RPMI7951 (cell line): ENCODE measurements at regions not wholly inside any gene's neighbourhood (a gene's known extent, or its start where the extent isn't known, plus 50 kb on each side); places are given as distances from the start of the nearest gene placed in this dataset.

Source experiments
- DNase-seq: peaks from one replicate; pipeline ENCODE4 v3.0.0-alpha.2; 2012; ENCODE audit warnings: low read depth

DNA sequence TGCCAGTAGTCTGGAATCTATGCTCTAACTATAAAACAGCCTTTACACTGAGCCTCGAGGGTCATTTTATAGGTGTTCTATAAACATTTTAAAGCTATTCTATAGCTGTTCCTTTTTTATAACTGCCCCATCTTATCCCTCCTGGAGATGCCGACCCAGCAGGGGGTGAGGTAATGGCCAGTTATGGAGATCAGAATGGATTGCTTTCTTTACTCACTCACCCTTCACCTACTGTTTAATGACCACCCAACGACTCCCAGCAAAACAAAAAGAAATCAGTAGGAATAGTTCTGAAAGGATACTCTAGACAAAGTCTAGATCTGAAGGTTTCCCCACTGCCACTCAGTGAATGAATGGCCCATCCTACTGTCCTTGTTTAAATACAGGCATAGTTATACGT is 1113.1 kb downstream of the FAT4 start:
- DNase-seq = no peak

GRCh38 chr4:126431049-126431448 is 1116.3 kb downstream of the FAT4 start:
- DNase-seq = no peak

DNA sequence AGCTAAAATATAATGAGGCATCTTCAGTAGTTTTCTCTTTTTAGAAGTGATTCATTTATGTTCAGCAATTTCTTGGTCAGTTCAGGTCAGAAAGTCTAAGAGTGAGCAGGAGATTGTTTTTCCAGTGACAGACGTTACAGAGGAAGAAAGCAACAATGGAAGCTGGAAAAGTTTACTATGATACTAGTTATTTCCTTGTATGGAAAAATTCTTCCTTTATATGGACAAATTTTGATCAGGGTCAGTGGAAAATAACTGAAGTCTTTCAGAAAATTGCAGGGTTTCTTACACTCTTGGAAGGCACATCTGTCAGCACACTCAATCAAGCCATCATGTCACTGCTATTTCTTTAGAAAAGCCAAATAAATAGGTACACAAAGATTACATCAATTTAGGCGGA is 1120.7 kb downstream of the FAT4 start:
- no peak for DNase-seq

DNA sequence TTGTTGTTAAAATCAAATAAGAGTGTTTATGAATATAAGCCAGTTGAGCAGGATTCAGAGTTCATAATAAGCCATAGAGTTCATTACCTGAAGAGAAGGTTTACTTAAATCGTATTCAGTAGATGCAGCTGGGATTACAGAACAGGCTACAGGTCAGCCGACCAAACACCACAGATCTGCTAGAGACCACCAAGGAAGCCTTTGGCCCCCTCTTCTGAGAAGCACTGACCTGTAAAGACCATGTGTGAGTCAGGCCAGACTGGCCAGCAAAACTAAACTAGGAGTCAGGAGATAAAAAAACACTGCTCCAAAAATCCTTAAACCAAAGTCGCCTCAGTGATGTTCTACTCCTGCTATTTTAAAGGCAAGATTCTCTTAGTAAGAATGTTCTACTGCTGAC is 1125.5 kb downstream of the FAT4 start:
- DNase-seq = no peak

GRCh38 chr4:126441173-126442035 is 1126.6 kb downstream of the FAT4 start:
- peak; percentile 9 for DNase-seq

- DNase-seq = no peak
Observed at GRCh38 chr4:126445596-126445995, 1130.8 kb downstream of the FAT4 start.

DNA sequence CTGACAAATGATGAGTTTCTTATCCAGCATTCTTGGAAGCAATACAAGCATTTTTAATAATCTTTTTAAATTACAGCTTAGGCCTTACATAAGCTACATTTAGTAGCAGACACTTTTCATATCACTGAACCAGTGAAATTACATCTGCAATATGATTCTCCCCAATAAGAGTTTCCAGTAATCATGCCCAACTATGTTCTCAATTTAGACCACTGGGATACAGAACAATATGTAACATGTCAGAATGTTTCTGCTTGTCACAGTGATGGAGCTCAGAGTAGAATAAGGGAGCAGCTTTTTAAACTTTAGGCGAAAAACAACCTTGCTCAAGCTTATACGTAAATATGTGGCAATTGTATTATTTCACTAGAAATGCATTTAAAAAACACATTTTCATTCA is 1132.2 kb downstream of the FAT4 start:
- no peak for DNase-seq

DNA sequence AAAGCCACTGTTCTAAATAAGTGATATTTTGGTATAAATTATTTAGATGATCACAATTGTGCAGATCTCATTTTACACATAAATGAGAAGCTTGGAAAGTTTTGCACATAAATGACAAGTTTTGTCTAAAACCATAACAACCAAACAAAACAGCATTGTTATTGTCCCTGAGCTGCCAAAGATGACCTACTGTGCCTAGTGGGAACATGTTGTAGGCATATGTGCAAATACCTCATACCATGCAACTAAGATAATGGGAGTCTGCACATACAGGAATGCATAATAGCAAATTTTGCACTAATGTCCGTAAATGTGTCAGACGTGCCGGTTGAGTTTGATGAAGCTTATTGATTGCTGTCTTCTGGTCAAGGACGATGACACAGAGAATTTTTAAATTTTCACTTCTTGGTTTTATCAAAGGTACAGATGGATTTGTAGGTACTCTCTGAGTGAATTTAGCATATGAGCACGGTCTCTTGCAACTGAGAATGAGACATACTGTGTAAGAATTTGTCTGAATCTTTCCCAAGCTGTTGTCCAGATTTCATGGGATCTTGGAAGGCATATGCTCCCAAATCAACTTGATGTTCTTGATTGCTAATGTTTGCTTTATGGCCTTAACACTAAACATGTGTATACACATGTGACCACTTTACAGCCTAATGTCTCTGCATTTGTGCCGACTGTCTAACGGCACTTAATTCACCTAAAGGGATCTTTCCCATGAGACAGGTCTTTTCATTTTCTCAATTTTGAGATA is 1133.5 kb downstream of the FAT4 start:
- no peak for DNase-seq

GRCh38 chr4:126451237-126451873 is 1136.6 kb downstream of the FAT4 start:
- DNase-seq = no peak

DNA sequence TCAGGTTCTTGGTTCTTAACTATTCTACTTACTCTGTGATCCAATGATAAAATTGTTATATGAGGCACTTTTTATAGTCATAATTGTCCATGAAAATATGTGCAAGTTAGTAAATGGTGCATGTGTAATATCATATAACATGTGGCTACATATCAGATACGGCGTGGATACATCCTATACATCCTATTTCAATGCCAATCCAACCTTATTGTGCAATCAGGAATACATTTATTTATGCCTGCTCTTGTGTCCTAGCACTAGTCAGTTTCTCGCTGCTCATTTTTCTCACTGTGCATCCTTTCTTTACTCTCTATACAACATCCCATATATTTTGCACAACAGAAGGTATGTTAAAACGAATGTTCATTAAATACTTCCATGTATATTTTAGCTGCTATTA is 1141.1 kb downstream of the FAT4 start:
- DNase-seq = no peak

DNA sequence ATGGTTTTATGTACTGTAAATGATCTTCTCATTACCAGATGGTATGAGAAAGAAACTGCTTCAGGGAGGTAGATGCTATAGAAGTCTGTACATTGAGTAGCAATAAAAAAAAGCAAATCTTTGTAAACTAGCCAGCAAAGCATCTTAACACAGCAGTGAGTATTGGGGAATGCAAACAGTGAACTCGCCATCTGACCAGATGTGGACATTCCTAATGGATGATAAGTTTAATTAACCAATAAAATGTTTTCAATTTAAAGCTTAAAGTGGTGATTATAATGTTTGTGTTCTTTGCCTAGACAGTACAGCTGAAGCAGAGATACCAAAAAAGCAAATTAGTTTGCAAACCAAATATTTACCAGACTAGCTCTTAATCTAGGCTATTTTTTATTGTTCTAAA is 1144.2 kb downstream of the FAT4 start:
- DNase-seq = no peak

GRCh38 chr4:126465341-126465740 is 1150.6 kb downstream of the FAT4 start:
- DNase-seq = no peak

DNA sequence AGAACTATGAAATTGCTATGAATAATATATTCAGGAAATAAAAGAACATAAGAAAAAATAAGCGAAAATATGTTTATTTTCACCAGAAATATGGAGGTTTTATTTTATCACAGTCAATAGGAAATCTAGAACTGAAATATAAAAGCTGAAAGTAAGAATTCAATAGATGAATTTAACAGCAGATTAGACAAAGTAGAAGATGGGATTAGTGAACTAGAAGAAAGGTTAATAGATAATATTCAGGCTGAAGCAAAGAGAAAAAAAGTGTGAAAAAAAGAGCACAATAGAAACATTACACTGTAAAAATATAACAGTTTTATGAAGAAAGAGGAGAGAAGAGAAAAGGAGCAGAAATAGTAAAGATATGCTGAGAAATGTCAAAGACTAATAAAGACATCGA is 1152.1 kb downstream of the FAT4 start:
- DNase-seq = no peak

GRCh38 chr4:126468144-126468543 is 1153.4 kb downstream of the FAT4 start:
- DNase-seq = no peak

- peak; percentile 41 for DNase-seq
Observed at GRCh38 chr4:126470862-126471261, 1156.1 kb downstream of the FAT4 start.

DNA sequence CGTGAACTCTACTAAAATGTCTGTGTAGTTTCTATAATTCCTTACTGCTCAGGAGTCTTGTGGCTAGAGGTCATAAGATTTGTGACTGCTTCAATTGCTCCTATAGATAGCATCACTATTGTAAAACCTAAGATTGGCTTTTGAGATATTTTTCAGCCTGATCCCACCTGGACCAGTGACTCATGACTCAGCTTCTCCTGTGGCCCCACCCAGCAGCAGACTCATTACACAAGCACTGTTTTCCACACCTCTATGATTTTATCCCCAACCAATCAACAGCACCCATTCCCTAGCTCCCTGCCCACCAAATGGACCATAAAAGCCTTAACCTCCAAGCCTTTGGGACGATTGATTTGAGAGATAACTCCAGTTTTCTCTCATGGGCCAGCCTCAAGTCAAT is 1157.0 kb upstream of the INTU start:
- no peak for DNase-seq

DNA sequence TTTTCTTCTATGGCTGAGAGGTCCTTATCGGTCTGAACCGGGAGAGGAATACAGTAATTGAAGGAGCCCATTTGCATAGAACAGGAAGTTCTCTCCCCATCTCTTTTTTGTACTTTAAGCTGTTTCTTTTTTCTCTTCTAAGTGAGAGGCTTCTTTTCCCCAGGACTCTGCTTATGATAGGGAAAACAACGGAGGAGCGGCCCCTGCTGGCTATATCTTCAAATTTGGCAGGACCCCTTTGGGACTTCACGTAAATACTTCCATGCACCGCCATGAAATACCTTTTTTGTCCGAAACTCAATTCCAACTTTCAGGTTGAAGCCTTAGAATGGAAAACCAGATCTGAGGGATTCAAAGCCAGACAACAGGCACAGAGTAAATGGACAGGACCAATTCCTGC is 1153.0 kb upstream of the INTU start:
- DNase-seq = peak; percentile 8

DNA sequence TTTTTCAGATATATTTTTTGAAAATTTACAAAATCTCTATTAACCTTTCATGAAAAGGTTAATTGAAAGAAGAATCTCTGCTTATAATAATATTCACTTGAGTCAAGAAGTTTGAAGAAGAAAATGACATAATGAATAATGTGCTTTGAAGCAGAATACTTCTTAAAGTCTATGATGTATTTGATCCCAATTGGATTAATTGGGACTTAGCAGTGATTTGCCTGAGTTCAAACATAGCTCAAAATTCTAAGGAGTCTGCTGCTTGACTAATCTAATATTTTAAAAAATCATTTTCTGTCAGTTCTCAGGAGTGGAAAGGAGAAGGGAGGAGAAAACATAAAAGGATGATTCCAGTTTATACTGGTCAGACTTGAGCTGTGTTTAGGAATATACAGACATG is 1150.4 kb upstream of the INTU start:
- no peak for DNase-seq

DNA sequence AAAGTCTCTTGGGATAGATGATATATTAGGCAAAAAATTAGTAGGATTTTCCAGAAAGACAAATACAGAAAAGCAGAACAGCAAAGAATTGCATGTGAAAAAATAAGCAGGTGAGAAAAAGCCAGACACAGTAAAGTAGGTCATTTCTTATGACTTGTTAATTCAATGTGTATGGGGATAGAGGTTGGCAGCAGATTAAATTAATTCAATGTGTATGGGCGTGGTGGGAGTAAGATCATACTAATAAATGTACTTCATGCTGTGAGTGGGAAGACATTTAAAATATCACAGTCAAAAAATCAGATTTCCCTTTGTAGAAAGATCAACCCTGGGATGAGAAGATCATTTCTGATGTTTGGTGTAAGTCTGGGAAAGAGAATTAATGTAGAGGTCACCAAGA is 1146.4 kb upstream of the INTU start:
- no peak for DNase-seq

DNA sequence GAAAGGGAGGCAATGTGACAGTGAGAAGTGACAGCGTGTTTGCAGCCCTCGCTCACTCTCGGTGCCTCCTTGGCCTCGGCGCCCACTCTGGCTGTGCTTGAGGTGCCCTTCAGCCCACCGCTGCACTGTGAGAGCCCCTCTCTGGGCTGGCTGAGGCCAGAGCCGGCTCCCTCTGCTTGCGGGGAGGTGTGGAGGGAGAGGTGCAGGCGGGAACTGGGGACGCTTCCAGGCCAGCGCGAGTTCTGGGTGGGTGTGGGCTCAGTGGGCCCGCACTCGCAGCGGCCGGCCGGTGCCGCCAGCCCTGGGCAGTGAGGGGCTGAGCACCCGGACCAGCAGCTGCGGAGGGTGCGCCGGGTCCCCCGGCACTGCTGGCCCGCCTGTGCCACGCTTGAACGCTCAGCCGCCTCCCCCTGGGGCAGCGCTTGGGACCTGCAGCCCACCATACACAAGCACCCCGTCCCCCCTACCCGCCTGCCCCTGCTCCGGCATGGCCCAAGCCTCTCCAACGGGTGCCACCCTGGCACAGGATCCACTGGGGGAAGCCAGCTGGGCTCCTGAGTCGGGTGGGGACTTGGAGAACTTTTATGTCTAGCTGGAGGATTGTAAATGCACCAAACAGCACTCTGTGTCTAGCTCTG is 1142.8 kb upstream of the INTU start:
- no peak for DNase-seq

DNA sequence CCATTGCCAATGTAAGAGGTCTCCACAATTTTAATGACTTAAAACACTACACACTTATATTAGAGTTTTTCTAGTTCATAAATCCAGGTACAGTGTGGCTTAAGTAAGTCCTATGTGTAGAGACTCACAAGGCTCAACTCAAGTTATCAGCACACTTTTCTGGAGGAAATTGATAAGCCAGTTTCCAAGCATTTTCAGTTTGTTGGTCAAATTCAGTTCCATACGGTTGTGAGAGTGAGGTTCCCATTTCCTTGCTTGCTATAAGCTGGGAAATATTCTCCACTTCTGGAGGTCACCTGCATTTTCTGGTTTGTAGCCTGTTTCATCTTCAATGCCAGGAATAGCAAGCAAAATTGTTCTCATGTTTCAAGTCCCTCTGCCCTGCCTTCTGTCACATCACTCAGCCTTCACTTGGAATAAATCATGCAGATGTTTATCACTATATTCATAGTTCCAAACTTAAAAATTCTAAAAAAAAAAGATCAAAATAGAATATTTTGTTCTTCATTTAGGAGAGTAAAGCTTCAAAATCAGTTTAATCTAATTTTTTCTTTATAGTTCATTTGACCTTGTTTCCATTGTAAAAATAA is 1137.5 kb upstream of the INTU start:
- DNase-seq = no peak

DNA sequence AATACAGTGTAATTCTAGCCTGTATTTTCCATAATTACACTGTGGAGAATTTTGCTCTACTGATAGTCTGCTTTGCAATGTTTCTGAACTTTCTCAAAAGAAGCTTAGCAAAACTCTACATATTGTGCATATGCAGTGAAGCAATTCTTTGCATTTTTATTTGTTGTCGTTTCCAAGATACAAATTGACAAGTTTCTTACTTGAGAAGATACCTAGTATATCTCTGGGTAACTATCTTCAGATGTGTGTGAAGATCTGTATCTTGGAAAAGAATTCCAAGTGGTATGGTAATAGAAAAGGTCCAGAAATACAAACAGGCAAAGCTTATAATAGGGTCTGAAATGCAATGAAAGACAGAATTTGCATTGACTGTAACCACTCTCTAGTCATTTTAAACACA is 1119.8 kb upstream of the INTU start:
- no peak for DNase-seq
